SU-DHL-6 (cell line): ENCODE measurements at regions not wholly inside any gene's neighbourhood (a gene's known extent, or its start where the extent isn't known, plus 50 kb on each side); places are given as distances from the start of the nearest gene placed in this dataset.
A peak's percentile ranks its signal among the peaks of the same experiment; 100 is the strongest.

Experiments
- H2AFZ ChIP-seq: fragments of 200-600 bp; sonication (generic); 2 replicates; pipeline ENCODE4 v1.6.1; 2014; ENCODE audit warnings: low read depth, mild to moderate bottlenecking, moderate library complexity, mixed read lengths, antibody characterized with exemption, low read length; ENCODE audit not compliant: severe bottlenecking
- H3F3A ChIP-seq: fragments of 200-600 bp; shearing (Covaris generic); 2 replicates; pipeline ENCODE4 v1.6.0; 2016; ENCODE audit warnings: antibody characterized with exemption, mild to moderate bottlenecking; ENCODE audit not compliant: insufficient read depth
- H3K27ac ChIP-seq: fragments of 200-600 bp; sonication (generic); 2 replicates; pipeline ENCODE4 v1.5.1; 2016; ENCODE audit warnings: low read depth, mild to moderate bottlenecking, low read length, moderate library complexity, mixed read lengths
- H3K27me3 ChIP-seq: fragments of 200-600 bp; sonication (generic), shearing (Covaris generic); 2 replicates; pipeline ENCODE4 v1.6.0; 2014; ENCODE audit warnings: mild to moderate bottlenecking, low read length
- H3K36me3 ChIP-seq: fragments of 200-600 bp; sonication (generic); 2 replicates; pipeline ENCODE4 v1.6.1; 2014; ENCODE audit warnings: mild to moderate bottlenecking, low read length, mixed read lengths
- H3K4me2 ChIP-seq: fragments of 300-600, 200-600 bp; shearing (Covaris generic), sonication (generic); 2 replicates; pipeline ENCODE4 v1.6.0; 2014; ENCODE audit warnings: low read length, low read depth, mild to moderate bottlenecking; ENCODE audit not compliant: poor library complexity, severe bottlenecking
- H3K4me3 ChIP-seq: fragments of 200-600 bp; sonication (generic); 2 replicates; pipeline ENCODE4 v1.5.1; 2014; ENCODE audit warnings: antibody characterized with exemption, low read length, mild to moderate bottlenecking, mixed read lengths; ENCODE audit not compliant: insufficient read depth, poor library complexity, severe bottlenecking
- H3K79me2 ChIP-seq: fragments of 200-600 bp; sonication (generic); 2 replicates; pipeline ENCODE4 v1.6.1; 2014; ENCODE audit warnings: mild to moderate bottlenecking, low read length, moderate library complexity; ENCODE audit not compliant: insufficient read depth
- H3K9ac ChIP-seq: fragments of 200-600 bp; sonication (generic); 2 replicates; pipeline ENCODE4 v1.7.0; 2014; ENCODE audit warnings: mild to moderate bottlenecking, low read length
- H3K9me2 ChIP-seq: fragments of 200-600 bp; sonication (generic); replicated peaks from 2 replicates; pipeline ENCODE4 v1.6.1; 2014; ENCODE audit warnings: low read length; ENCODE audit not compliant: insufficient read depth
- H3K9me3 ChIP-seq: fragments of 200-600 bp; sonication (generic); 2 replicates; pipeline ENCODE4 v1.6.1; 2014; ENCODE audit warnings: low read length, mixed read lengths; ENCODE audit not compliant: insufficient read depth
- H4K20me1 ChIP-seq: fragments of 200-600 bp; sonication (generic); 2 replicates; pipeline ENCODE4 v1.6.1; 2014; ENCODE audit warnings: low read depth, mild to moderate bottlenecking, antibody characterized with exemption, low read length, moderate library complexity, mixed read lengths
- CTCF ChIP-seq: fragments of 200-600 bp; sonication (generic); IDR thresholded peaks from one replicate; pipeline ENCODE4 v1.5.1; 2017; ENCODE audit warnings: antibody characterized with exemption, mild to moderate bottlenecking, low read length, moderate library complexity; ENCODE audit not compliant: insufficient read depth, poor library complexity, severe bottlenecking
- EZH2phosphoT487 ChIP-seq: fragments of 200-600 bp; sonication (generic), shearing (Covaris generic); conservative IDR thresholded peaks from 2 replicates; pipeline ENCODE4 v1.6.1; 2018; ENCODE audit warnings: mild to moderate bottlenecking, antibody characterized with exemption, low read length, moderate library complexity, mixed read lengths

GRCh38 chr5:5711112-5711511 is 288.6 kb downstream of the ICE1 start:
- no peaks in the 10 kb centered on the region for H3K27me3 ChIP-seq
- no peaks in the 10 kb centered on the region for H3K9me3 ChIP-seq
- H3K9ac ChIP-seq, result no peak overlapping the region
- no peaks in the 10 kb centered on the region for H4K20me1 ChIP-seq
- no peaks in the 10 kb centered on the region for H3K79me2 ChIP-seq
- no peak overlapping the region for H3K4me3 ChIP-seq
- H3K9me2 ChIP-seq, result no peaks in the 10 kb centered on the region
- TF ChIP-seq EZH2phosphoT487, result no peak
- TF ChIP-seq CTCF, result no peak
- H3K4me2 ChIP-seq, result no peak overlapping the region
- H3K36me3 ChIP-seq, result no peaks in the 10 kb centered on the region
- peak overlapping the region; percentile 13 for H2AFZ ChIP-seq
- H3K27ac ChIP-seq, result no peak overlapping the region
- no peaks in the 10 kb centered on the region for H3F3A ChIP-seq

- Histone ChIP-seq H2AFZ (peak overlapping the region; percentile 13), H3K27ac (no peak overlapping the region), H3K9ac (no peak overlapping the region), H3K36me3 (no peaks in the 10 kb centered on the region), H3K9me3 (no peaks in the 10 kb centered on the region), H3K27me3 (no peaks in the 10 kb centered on the region), H4K20me1 (no peaks in the 10 kb centered on the region), H3K9me2 (no peaks in the 10 kb centered on the region), H3F3A (no peaks in the 10 kb centered on the region), H3K79me2 (no peaks in the 10 kb centered on the region), H3K4me2 (no peak overlapping the region), H3K4me3 (no peak overlapping the region)
- no peak for TF ChIP-seq EZH2phosphoT487
- TF ChIP-seq CTCF, result no peak
Measured at GRCh38 chr5:5710471-5710870, 288.0 kb downstream of the ICE1 start.

GRCh38 chr5:5708367-5708919 is 286.0 kb downstream of the ICE1 start:
- Histone ChIP-seq H2AFZ (peak overlapping the region; percentile 31), H3K79me2 (no peaks in the 10 kb centered on the region), H3K9ac (no peak overlapping the region), H3K4me3 (no peak overlapping the region), H3K27ac (no peak overlapping the region), H3K36me3 (no peaks in the 10 kb centered on the region), H3K27me3 (no peaks in the 10 kb centered on the region), H3K9me2 (no peaks in the 10 kb centered on the region), H3F3A (no peaks in the 10 kb centered on the region), H4K20me1 (no peaks in the 10 kb centered on the region), H3K9me3 (no peaks in the 10 kb centered on the region), H3K4me2 (no peak overlapping the region)
- TF ChIP-seq CTCF (no peak), EZH2phosphoT487 (no peak)
